ENCODE measurements at regions not wholly inside any gene's neighbourhood (a gene's known extent, or its start where the extent isn't known, plus 50 kb on each side); places are given as distances from the start of the nearest gene placed in this dataset.

- H3K27me3 Mint-ChIP-seq, result no peaks in the 10 kb centered on the region
- H3K27ac Mint-ChIP-seq, result no peak overlapping the region
- H3K36me3 Mint-ChIP-seq, result no peaks in the 10 kb centered on the region
- H3K4me1 Mint-ChIP-seq, result no peaks in the 10 kb centered on the region
- no peaks in the 10 kb centered on the region for H3K9me3 Mint-ChIP-seq
- H3K4me3 Mint-ChIP-seq, result no peak overlapping the region
These were observed 172.2 kb downstream of the SEC14L1 start for GRCh38 chr17:77312786-77313599.

- no peaks in the 10 kb centered on the region for H3K27me3 Mint-ChIP-seq
- H3K9me3 Mint-ChIP-seq, result no peaks in the 10 kb centered on the region
- H3K27ac Mint-ChIP-seq, result no peak overlapping the region
- no peak overlapping the region for H3K4me3 Mint-ChIP-seq
- H3K36me3 Mint-ChIP-seq, result no peaks in the 10 kb centered on the region
- peaks cover 4% of the 10 kb centered on the region for H3K4me1 Mint-ChIP-seq
These were observed 173.1 kb downstream of the SEC14L1 start for GRCh38 chr17:77313831-77314230.

GRCh38 chr17:77314601-77315000, 173.8 kb downstream of the SEC14L1 start:
- Mint-ChIP-seq H3K27me3 (no peaks in the 10 kb centered on the region), H3K9me3 (no peaks in the 10 kb centered on the region), H3K36me3 (no peaks in the 10 kb centered on the region)

GRCh38 chr17:77315010-77315409, 174.2 kb downstream of the SEC14L1 start:
- peaks cover 16% of the 10 kb centered on the region for H3K4me1 Mint-ChIP-seq
- H3K27ac Mint-ChIP-seq, result no peak overlapping the region
- H3K27me3 Mint-ChIP-seq, result no peaks in the 10 kb centered on the region
- no peaks in the 10 kb centered on the region for H3K36me3 Mint-ChIP-seq
- no peak overlapping the region for H3K4me3 Mint-ChIP-seq
- H3K9me3 Mint-ChIP-seq, result no peaks in the 10 kb centered on the region

More at GRCh38 chr17:77314601-77315000, 173.8 kb downstream of the SEC14L1 start:
- H3K4me3 Mint-ChIP-seq, result no peak overlapping the region
- peaks cover 12% of the 10 kb centered on the region for H3K4me1 Mint-ChIP-seq
- H3K27ac Mint-ChIP-seq, result no peak overlapping the region

GRCh38 chr17:77315551-77316190, 174.9 kb downstream of the SEC14L1 start:
- Mint-ChIP-seq H3K27me3 (no peaks in the 10 kb centered on the region), H3K4me3 (no peak overlapping the region), H3K27ac (no peak overlapping the region), H3K36me3 (no peaks in the 10 kb centered on the region), H3K9me3 (no peaks in the 10 kb centered on the region), H3K4me1 (peaks cover 21% of the 10 kb centered on the region)

- H3K27ac Mint-ChIP-seq, result no peak overlapping the region
- H3K4me1 Mint-ChIP-seq, result peaks cover 26% of the 10 kb centered on the region
- no peaks in the 10 kb centered on the region for H3K27me3 Mint-ChIP-seq
- H3K9me3 Mint-ChIP-seq, result no peaks in the 10 kb centered on the region
- H3K4me3 Mint-ChIP-seq, result no peak overlapping the region
- no peaks in the 10 kb centered on the region for H3K36me3 Mint-ChIP-seq
These were observed 175.4 kb downstream of the SEC14L1 start for GRCh38 chr17:77316191-77316641.

- Mint-ChIP-seq H3K4me1 (peaks cover 30% of the 10 kb centered on the region), H3K27ac (no peak overlapping the region), H3K36me3 (no peaks in the 10 kb centered on the region), H3K9me3 (no peaks in the 10 kb centered on the region), H3K4me3 (no peak overlapping the region), H3K27me3 (no peaks in the 10 kb centered on the region)
These were observed 175.9 kb downstream of the SEC14L1 start for GRCh38 chr17:77316651-77317050.

GRCh38 chr17:77317091-77317750, 176.5 kb downstream of the SEC14L1 start:
- H3K27me3 Mint-ChIP-seq, result no peaks in the 10 kb centered on the region
- no peaks in the 10 kb centered on the region for H3K36me3 Mint-ChIP-seq
- no peaks in the 10 kb centered on the region for H3K9me3 Mint-ChIP-seq
- H3K4me3 Mint-ChIP-seq, result no peak overlapping the region
- no peak overlapping the region for H3K27ac Mint-ChIP-seq
- peaks cover 30% of the 10 kb centered on the region for H3K4me1 Mint-ChIP-seq

- Mint-ChIP-seq H3K27ac (no peak overlapping the region), H3K4me1 (peaks cover 30% of the 10 kb centered on the region), H3K27me3 (no peaks in the 10 kb centered on the region), H3K4me3 (no peak overlapping the region), H3K9me3 (no peaks in the 10 kb centered on the region), H3K36me3 (no peaks in the 10 kb centered on the region)
These were observed 177.3 kb downstream of the SEC14L1 start for GRCh38 chr17:77318021-77318420.

- Mint-ChIP-seq H3K4me3 (peak overlapping the region; percentile 23), H3K9me3 (no peaks in the 10 kb centered on the region), H3K27ac (peak overlapping the region; percentile 81), H3K4me1 (peaks cover 31% of the 10 kb centered on the region), H3K36me3 (no peaks in the 10 kb centered on the region), H3K27me3 (no peaks in the 10 kb centered on the region)
These were observed 177.9 kb downstream of the SEC14L1 start for GRCh38 chr17:77318491-77319210.

- Mint-ChIP-seq H3K36me3 (no peaks in the 10 kb centered on the region), H3K4me1 (peaks cover 39% of the 10 kb centered on the region), H3K27ac (peak overlapping the region; percentile 81), H3K4me3 (peak overlapping the region; percentile 86), H3K27me3 (no peaks in the 10 kb centered on the region), H3K9me3 (no peaks in the 10 kb centered on the region)
These were observed 178.7 kb downstream of the SEC14L1 start for GRCh38 chr17:77319211-77320043.

GRCh38 chr17:77320044-77320440, 179.3 kb downstream of the SEC14L1 start:
- no peak overlapping the region for H3K4me3 Mint-ChIP-seq
- H3K9me3 Mint-ChIP-seq, result no peaks in the 10 kb centered on the region
- peaks cover 45% of the 10 kb centered on the region for H3K4me1 Mint-ChIP-seq
- peak overlapping the region; percentile 17 for H3K27ac Mint-ChIP-seq
- no peaks in the 10 kb centered on the region for H3K27me3 Mint-ChIP-seq
- H3K36me3 Mint-ChIP-seq, result no peaks in the 10 kb centered on the region

- peak overlapping the region; percentile 41 for H3K27ac Mint-ChIP-seq
- H3K9me3 Mint-ChIP-seq, result no peaks in the 10 kb centered on the region
- no peaks in the 10 kb centered on the region for H3K36me3 Mint-ChIP-seq
- H3K27me3 Mint-ChIP-seq, result no peaks in the 10 kb centered on the region
- H3K4me1 Mint-ChIP-seq, result peaks cover 52% of the 10 kb centered on the region
- peak overlapping the region; percentile 42 for H3K4me3 Mint-ChIP-seq
These were observed 179.9 kb downstream of the SEC14L1 start for GRCh38 chr17:77320485-77321256.

Data from activated naive CD4-positive, alpha-beta T cell treated with anti-CD3 and anti-CD28 coated beads, Interleukin-2, amount 50 U/mL, for 24 hours (primary cell).